Breast epithelium (tissue), 4 donors: ENCODE measurements at regions not wholly inside any gene's neighbourhood (a gene's known extent, or its start where the extent isn't known, plus 50 kb on each side); places are given as distances from the start of the nearest gene placed in this dataset.
A peak's percentile ranks its signal among the peaks of the same experiment; 100 is the strongest.

Experiments
- DNase-seq, 2 donors: peaks; one replicate each; pipeline ENCODE4 v3.0.0-alpha.2; 2019; ENCODE audit warnings: low spot score in 2 of 2
- H3K27ac ChIP-seq, 2 donors: fragments of 200-600 bp; sonication (generic) in 1 of 2; one replicate each; pipeline ENCODE4 v1.5.1; 2016 to 2019; ENCODE audit warnings: mild to moderate bottlenecking in 1 of 2
- H3K27me3 ChIP-seq, 2 donors: fragments of 200-600 bp; sonication (generic) in 1 of 2; one replicate each; pipeline versions ENCODE4 v1.5.1 to v1.6.0; 2017 to 2019; ENCODE audit warnings: control low read depth in 1 of 2, mild to moderate bottlenecking in 1 of 2
- H3K36me3 ChIP-seq: fragments of 200-600 bp; one replicate; pipeline ENCODE4 v1.5.1; 2019
- H3K4me1 ChIP-seq, 2 donors: fragments of 200-600 bp; sonication (generic); one replicate each; pipeline ENCODE4 v1.5.1; 2016 to 2019; ENCODE audit warnings: control low read depth in 1 of 2
- H3K4me3 ChIP-seq, 3 donors: fragments of 200-600 bp; sonication (generic); 1 replicate in 2 of 3; 2 replicates in 1 of 3; pipeline ENCODE4 v1.5.1; 2016 to 2019; ENCODE audit warnings: mild to moderate bottlenecking in 3 of 3, moderate library complexity in 2 of 3
- H3K9me3 ChIP-seq, 2 donors: fragments of 200-600 bp; sonication (generic) in 1 of 2; one replicate each; pipeline ENCODE4 v1.5.1; 2016 to 2019; ENCODE audit warnings: control low read depth in 1 of 2
- POLR2A ChIP-seq: fragments of 450-650 bp; IDR thresholded peaks from one replicate; pipeline ENCODE4 v1.6.1; 2016; ENCODE audit warnings: antibody characterized with exemption, mild to moderate bottlenecking, moderate library complexity
- POLR2AphosphoS5 ChIP-seq, 3 donors: sonication (generic); formaldehyde crosslinking; IDR thresholded peaks; one replicate each; pipeline ENCODE4 v1.6.1; 2017; ENCODE audit warnings: antibody characterized with exemption in 3 of 3
- intact Hi-C: fragments of 100-400 bp; cut with DNase I; formaldehyde crosslinking; loops from one replicate; pipeline ENCODE4 v1.15.1; 2023; ENCODE audit warnings: low total_unique reads
- TF ChIP-seq, protein P1 (sequence below), 3 donors: fragments of 450-650 bp; IDR thresholded peaks; one replicate each; pipeline ENCODE4 v1.5.1; 2016 to 2017; ENCODE audit warnings: antibody characterized with exemption in 3 of 3, mild to moderate bottlenecking in 3 of 3, moderate library complexity in 3 of 3

DNA sequence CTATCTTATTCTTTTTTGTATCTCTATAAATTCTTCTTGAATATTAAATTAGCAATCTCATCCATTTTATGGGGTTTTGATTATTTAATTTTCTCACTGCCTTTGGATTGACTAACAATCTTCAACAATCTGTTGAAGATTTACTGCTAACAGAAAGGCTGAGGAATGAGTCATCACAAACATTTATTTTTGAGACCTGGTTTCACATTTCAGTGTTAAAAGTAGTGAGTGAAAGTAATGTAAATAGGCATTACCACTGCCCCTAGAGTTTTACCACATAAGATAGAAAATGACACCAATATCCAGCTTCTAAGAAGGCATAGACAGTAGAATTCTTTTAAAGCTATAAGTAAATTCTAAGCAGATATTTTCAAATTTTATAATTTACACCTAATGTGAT is 472.8 kb downstream of the OLFM4 start:
- no peaks in the 10 kb centered on the region for H3K4me1 ChIP-seq
- intact Hi-C loops: no loop called here

DNA sequence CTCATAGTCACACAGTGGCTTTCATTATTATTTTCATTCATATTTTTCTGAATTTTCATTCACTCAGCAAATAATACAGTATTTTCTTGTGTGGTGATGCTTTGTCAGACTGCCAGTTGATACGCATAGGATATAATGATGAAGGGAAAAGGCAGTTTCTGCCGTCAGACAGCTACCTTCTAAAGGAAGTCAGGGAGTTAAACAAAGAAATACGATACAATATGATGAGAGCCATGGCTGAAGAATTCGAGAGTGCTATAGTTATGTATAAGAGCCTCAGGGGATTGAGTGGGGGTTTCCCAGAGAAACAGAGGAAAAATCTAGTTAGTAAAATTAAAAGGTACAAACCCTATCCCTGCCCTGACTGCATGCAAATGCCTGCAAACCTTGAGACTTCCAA is 479.1 kb downstream of the OLFM4 start:
- H3K9me3 ChIP-seq: no peaks in the 10 kb centered on the region
- H3K36me3 ChIP-seq: no peaks in the 10 kb centered on the region
- H3K4me1 ChIP-seq: no peaks in the 10 kb centered on the region
- DNase-seq: no peak
- H3K4me3 ChIP-seq: no peak overlapping the region
- no peak overlapping the region for H3K27ac ChIP-seq
- no peaks in the 10 kb centered on the region for H3K27me3 ChIP-seq
- intact Hi-C loops: no loop called here
- TF ChIP-seq, protein P1, sequence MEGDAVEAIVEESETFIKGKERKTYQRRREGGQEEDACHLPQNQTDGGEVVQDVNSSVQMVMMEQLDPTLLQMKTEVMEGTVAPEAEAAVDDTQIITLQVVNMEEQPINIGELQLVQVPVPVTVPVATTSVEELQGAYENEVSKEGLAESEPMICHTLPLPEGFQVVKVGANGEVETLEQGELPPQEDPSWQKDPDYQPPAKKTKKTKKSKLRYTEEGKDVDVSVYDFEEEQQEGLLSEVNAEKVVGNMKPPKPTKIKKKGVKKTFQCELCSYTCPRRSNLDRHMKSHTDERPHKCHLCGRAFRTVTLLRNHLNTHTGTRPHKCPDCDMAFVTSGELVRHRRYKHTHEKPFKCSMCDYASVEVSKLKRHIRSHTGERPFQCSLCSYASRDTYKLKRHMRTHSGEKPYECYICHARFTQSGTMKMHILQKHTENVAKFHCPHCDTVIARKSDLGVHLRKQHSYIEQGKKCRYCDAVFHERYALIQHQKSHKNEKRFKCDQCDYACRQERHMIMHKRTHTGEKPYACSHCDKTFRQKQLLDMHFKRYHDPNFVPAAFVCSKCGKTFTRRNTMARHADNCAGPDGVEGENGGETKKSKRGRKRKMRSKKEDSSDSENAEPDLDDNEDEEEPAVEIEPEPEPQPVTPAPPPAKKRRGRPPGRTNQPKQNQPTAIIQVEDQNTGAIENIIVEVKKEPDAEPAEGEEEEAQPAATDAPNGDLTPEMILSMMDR (IDR thresholded peaks at IDR 0.05): no peak
- TF ChIP-seq POLR2AphosphoS5 (IDR thresholded peaks at IDR 0.05): no peak
- no peak for TF ChIP-seq POLR2A

More for the DNA sequence above, 472.8 kb downstream of the OLFM4 start:
- Histone ChIP-seq H3K9me3 (no peaks in the 10 kb centered on the region), H3K36me3 (no peaks in the 10 kb centered on the region), H3K27me3 (no peaks in the 10 kb centered on the region), H3K4me3 (no peak overlapping the region), H3K27ac (no peak overlapping the region)
- DNase-seq: no peak
- TF ChIP-seq POLR2A (no peak), POLR2AphosphoS5 (IDR thresholded peaks at IDR 0.05) (no peak)
- TF ChIP-seq, protein P1 (IDR thresholded peaks at IDR 0.05): no peak

DNA sequence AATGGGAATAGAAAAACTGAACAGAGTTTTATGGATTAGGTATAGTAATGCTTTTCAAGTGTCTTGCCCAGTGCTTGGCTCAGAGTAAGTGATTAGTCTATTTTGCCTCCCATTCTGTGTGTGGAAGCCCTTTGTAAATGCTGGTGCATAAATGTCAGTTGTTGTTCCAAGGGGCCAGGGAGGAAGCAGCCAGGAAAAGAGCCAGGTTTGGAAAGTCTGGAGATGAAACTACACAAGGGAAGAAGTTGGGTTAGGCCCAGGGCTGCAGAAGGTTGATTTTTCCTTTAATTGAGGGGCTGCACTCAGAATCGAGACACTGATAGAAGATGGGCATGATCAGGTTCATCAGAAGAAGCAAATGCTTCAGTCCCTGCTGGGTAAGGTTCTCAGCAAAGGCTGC is 484.0 kb downstream of the OLFM4 start:
- no peaks in the 10 kb centered on the region for H3K27me3 ChIP-seq
- no peak overlapping the region for H3K27ac ChIP-seq
- intact Hi-C loops: no loop called here
- no peak overlapping the region for H3K4me3 ChIP-seq
- no peaks in the 10 kb centered on the region for H3K4me1 ChIP-seq
- TF ChIP-seq POLR2AphosphoS5 (IDR thresholded peaks at IDR 0.05) (no peak), POLR2A (no peak)
- TF ChIP-seq, protein P1 (IDR thresholded peaks at IDR 0.05): no peak
- H3K36me3 ChIP-seq: no peaks in the 10 kb centered on the region
- H3K9me3 ChIP-seq: no peaks in the 10 kb centered on the region
- no peak for DNase-seq

DNA sequence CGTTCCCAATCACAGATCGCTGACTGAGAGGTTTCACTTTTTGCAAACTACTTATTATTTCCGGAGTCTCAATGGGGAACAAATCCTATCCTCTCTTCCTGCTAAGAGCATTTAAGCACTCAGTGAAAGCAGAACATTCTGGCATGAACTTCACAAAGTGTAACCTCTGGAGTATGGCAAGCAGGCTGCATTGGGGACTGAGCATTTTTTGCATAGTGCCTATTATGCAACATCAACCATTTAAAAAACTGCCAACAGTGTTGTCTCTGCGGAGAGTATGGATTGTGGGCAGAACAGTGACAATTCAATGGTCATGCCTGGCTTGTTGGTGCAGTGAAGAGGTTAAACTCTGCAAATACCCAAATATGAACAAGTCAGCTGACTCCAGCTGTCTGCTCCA is 484.6 kb downstream of the OLFM4 start:
- TF ChIP-seq POLR2AphosphoS5 (IDR thresholded peaks at IDR 0.05) (no peak), POLR2A (no peak)
- TF ChIP-seq, protein P1 (IDR thresholded peaks at IDR 0.05): no peak
- Histone ChIP-seq H3K9me3 (no peaks in the 10 kb centered on the region), H3K27me3 (no peaks in the 10 kb centered on the region), H3K4me1 (no peaks in the 10 kb centered on the region), H3K27ac (no peak overlapping the region), H3K4me3 (peak overlapping the region in 1 of 3 donors; percentile 26), H3K36me3 (no peaks in the 10 kb centered on the region)
- intact Hi-C loops: no loop called here
- no peak for DNase-seq

DNA sequence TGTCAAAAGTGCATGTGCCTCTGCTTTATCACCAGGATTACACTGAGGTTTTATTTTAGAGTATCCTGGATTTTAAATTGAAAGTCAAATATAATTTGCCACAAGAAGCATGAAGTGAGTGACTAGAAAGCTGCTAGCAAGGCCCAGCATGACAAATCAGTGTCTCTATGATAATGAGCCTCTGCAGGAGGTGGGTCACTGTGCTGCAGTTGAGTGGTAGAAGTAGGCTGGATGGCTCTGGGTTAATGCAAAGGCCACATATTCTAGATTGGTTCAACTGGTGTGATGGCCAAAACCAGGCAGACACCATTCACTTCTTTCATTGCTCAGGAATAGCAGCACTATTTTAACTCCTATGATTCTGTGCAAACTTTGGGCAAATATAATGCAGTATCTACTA is 491.5 kb downstream of the OLFM4 start:
- Histone ChIP-seq H3K27ac (no peak overlapping the region), H3K4me3 (no peak overlapping the region), H3K27me3 (no peaks in the 10 kb centered on the region), H3K4me1 (no peaks in the 10 kb centered on the region), H3K9me3 (no peaks in the 10 kb centered on the region), H3K36me3 (no peaks in the 10 kb centered on the region)
- no peak for DNase-seq
- TF ChIP-seq POLR2AphosphoS5 (IDR thresholded peaks at IDR 0.05) (no peak), POLR2A (no peak)
- TF ChIP-seq, protein P1 (IDR thresholded peaks at IDR 0.05): no peak
- intact Hi-C loops: no loop called here
